IMR-90 (cell line): ENCODE measurements at regions not wholly inside any gene's neighbourhood (a gene's known extent, or its start where the extent isn't known, plus 50 kb on each side); places are given as distances from the start of the nearest gene placed in this dataset.

Experiments used
- BHLHE40 ChIP-seq: fragments of 150-350 bp; IDR thresholded peaks from 2 replicates; pipeline ENCODE4 v1.6.1; 2016; ENCODE audit warnings: mild to moderate bottlenecking, low read depth, low read length
- CEBPB ChIP-seq: IDR thresholded peaks from 2 replicates; pipeline ENCODE4 v1.6.1; 2012; ENCODE audit warnings: low read depth, low read length, improper control_type of control experiment
- CTCF ChIP-seq: conservative IDR thresholded peaks from 2 replicates; pipeline ENCODE4 v1.5.1; 2012; ENCODE audit warnings: mild to moderate bottlenecking, low read depth, low read length, improper control_type of control experiment
- FOS ChIP-seq: fragments of 150-350 bp; IDR thresholded peaks from 2 replicates; pipeline ENCODE4 v1.6.1; 2016; ENCODE audit warnings: low read depth, low read length
- MAZ ChIP-seq: IDR thresholded peaks from 2 replicates; pipeline ENCODE4 v1.6.1; 2012; ENCODE audit warnings: low read depth, mild to moderate bottlenecking, low read length, improper control_type of control experiment, moderate library complexity, borderline replicate concordance
- NFE2L2 ChIP-seq: fragments of 150-350 bp; IDR thresholded peaks from 2 replicates; pipeline ENCODE4 v1.6.1; 2016; ENCODE audit warnings: low read depth, mild to moderate bottlenecking, low read length
- POLR2A ChIP-seq: IDR thresholded peaks from 2 replicates; pipeline ENCODE4 v1.6.1; 2012; ENCODE audit warnings: mild to moderate bottlenecking, low read depth, low read length
- RFX5 ChIP-seq: IDR thresholded peaks from 2 replicates; pipeline ENCODE4 v1.8.0; 2012; ENCODE audit warnings: low read depth, mild to moderate bottlenecking, low read length, moderate library complexity
- SMC3 ChIP-seq: fragments of 150-350 bp; IDR thresholded peaks from 2 replicates; pipeline ENCODE4 v1.6.1; 2016; ENCODE audit warnings: low read depth, mild to moderate bottlenecking, antibody characterized with exemption, low read length, moderate library complexity
- USF2 ChIP-seq: fragments of 150-350 bp; IDR thresholded peaks from 2 replicates; pipeline ENCODE4 v1.6.1; 2017; ENCODE audit warnings: mild to moderate bottlenecking, antibody characterized with exemption, low read length, low read depth

- TF ChIP-seq CTCF: no peak
- TF ChIP-seq POLR2A: no peak
- TF ChIP-seq SMC3: no peak
- TF ChIP-seq USF2: no peak
- no peak for TF ChIP-seq CEBPB
- TF ChIP-seq NFE2L2: no peak
- TF ChIP-seq FOS: no peak
- no peak for TF ChIP-seq RFX5
- no peak for TF ChIP-seq MAZ
- TF ChIP-seq BHLHE40: no peak
Measured at GRCh38 chr11:25939691-25940090, 392.2 kb upstream of the ANO3 start.
